ENCODE measurements at regions not wholly inside any gene's neighbourhood (a gene's known extent, or its start where the extent isn't known, plus 50 kb on each side); places are given as distances from the start of the nearest gene placed in this dataset.

DNA sequence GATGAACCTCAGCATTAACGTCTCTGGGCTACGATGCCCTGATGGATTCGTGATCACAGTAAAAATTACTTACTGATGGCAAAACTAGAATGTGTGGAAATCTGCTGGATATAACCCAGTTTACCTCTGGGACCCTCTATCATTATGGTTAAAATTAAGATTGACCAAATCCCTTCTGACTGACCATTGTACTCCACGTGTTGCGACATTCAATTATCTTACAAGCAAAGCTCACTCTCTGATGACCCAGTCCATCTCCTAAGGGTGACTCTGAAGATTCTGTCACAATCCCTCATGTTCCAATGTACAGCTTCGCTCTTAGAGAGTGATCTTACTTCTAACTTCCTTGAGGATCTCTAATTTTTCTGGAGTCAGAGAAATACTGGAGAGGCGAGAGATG is 288.5 kb upstream of the RUNX1 start:
- ATAC-seq (ENCODE audit: low read depth) (no peak), DNase-seq (no peak)
- no peaks in the 10 kb centered on the region for H3K36me3 Mint-ChIP-seq (ENCODE audit: low read depth)
- TF ChIP-seq, protein P1, sequence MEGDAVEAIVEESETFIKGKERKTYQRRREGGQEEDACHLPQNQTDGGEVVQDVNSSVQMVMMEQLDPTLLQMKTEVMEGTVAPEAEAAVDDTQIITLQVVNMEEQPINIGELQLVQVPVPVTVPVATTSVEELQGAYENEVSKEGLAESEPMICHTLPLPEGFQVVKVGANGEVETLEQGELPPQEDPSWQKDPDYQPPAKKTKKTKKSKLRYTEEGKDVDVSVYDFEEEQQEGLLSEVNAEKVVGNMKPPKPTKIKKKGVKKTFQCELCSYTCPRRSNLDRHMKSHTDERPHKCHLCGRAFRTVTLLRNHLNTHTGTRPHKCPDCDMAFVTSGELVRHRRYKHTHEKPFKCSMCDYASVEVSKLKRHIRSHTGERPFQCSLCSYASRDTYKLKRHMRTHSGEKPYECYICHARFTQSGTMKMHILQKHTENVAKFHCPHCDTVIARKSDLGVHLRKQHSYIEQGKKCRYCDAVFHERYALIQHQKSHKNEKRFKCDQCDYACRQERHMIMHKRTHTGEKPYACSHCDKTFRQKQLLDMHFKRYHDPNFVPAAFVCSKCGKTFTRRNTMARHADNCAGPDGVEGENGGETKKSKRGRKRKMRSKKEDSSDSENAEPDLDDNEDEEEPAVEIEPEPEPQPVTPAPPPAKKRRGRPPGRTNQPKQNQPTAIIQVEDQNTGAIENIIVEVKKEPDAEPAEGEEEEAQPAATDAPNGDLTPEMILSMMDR (IDR thresholded peaks at IDR 0.05) = no peak
- H3K4me3 Mint-ChIP-seq = no peak overlapping the region
- ChIA-PET POLR2A (no interaction called here), CTCF (no interaction called here)
- H3K9me3 Mint-ChIP-seq = no peaks in the 10 kb centered on the region
- H3K27me3 Mint-ChIP-seq = no peaks in the 10 kb centered on the region
- H3K27ac Mint-ChIP-seq = no peak overlapping the region
- intact Hi-C loops (cut with micrococcal nuclease) = no loop called here
- peaks cover 21% of the 10 kb centered on the region for H3K4me1 Mint-ChIP-seq

DNA sequence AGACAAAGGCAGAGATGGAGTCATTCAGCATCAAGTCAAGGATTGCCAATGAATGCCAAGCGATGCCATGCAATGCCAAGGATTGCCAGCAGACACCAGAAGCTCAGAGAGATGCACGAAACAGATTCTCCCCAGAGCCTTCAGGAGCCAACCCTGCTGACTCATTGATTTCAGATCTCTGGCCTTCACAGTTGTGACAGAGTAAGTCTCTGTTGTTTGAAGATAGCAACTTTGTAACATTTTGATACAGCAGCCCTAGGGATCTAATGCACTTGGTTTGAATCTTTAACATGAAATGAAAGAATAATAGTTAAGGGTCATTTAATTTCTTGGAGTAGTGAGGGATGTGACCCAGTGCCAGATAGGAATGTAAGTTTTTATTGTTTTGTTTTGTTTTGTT is 287.4 kb upstream of the RUNX1 start:
- TF ChIP-seq, protein P1 (IDR thresholded peaks at IDR 0.05) = no peak
- Mint-ChIP-seq H3K27me3 (no peaks in the 10 kb centered on the region), H3K36me3 (ENCODE audit: low read depth) (no peaks in the 10 kb centered on the region), H3K9me3 (no peaks in the 10 kb centered on the region), H3K4me1 (peaks cover 12% of the 10 kb centered on the region), H3K27ac (no peak overlapping the region), H3K4me3 (no peak overlapping the region)
- CTCF ChIA-PET = interaction anchor here (1.1 to 1.2 kb wide), 2 partner anchors 64 to 285 kb away, joined by 3 read pairs; no protein-coding TSS in a partner anchor
- DNase-seq (no peak), ATAC-seq (ENCODE audit: low read depth) (no peak)
- POLR2A ChIA-PET = no interaction called here
- intact Hi-C loops (cut with micrococcal nuclease) = no loop called here

DNA sequence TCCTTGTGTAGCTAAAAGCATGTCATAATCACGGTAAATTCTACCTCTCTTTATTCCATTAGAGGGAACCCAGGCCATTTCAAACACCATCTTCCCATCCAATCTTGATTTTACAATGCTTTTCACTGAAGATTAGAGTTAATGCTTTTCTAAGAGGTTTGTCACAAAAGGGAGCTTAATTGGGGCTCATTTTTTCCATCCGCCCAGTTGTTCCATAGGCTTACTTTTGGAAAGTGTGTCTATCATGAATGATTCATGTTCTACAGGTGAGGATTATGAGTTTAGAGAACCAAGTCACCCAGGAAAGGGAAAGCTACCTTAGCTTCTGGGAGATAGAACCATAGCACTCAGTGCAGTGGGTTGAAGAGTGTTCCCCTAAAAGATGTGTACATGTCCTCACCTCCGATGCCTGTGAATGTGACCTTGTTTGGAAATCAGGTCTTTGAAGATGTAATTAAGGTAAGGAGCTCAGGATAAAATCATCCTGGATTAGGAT is 286.9 kb upstream of the RUNX1 start:
- TF ChIP-seq, protein P1 (IDR thresholded peaks at IDR 0.05) = no peak
- ChIA-PET POLR2A (interaction anchor here (0.6 kb wide), 1 partner anchor 350 kb away, joined by 9 read pairs; no protein-coding TSS in a partner anchor), CTCF (interaction anchor here (1.1 to 1.2 kb wide), 2 partner anchors 65 to 285 kb away, joined by 3 read pairs; no protein-coding TSS in a partner anchor)
- no peak overlapping the region for H3K4me3 Mint-ChIP-seq
- no peaks in the 10 kb centered on the region for H3K9me3 Mint-ChIP-seq
- peaks cover 12% of the 10 kb centered on the region for H3K4me1 Mint-ChIP-seq
- intact Hi-C loops (cut with micrococcal nuclease) = no loop called here
- ATAC-seq (ENCODE audit: low read depth) (no peak), DNase-seq (no peak)
- H3K27ac Mint-ChIP-seq = no peak overlapping the region
- no peaks in the 10 kb centered on the region for H3K27me3 Mint-ChIP-seq
- H3K36me3 Mint-ChIP-seq (ENCODE audit: low read depth) = no peaks in the 10 kb centered on the region

- ATAC-seq (ENCODE audit: low read depth) = no peak
- Mint-ChIP-seq H3K4me3 (no peak overlapping the region), H3K4me1 (no peaks in the 10 kb centered on the region), H3K9me3 (no peaks in the 10 kb centered on the region), H3K36me3 (ENCODE audit: low read depth) (no peaks in the 10 kb centered on the region), H3K27me3 (no peaks in the 10 kb centered on the region), H3K27ac (no peak overlapping the region)
- intact Hi-C loops (cut with micrococcal nuclease) = no loop called here
- ChIA-PET CTCF (no interaction called here), POLR2A (no interaction called here)
- TF ChIP-seq, protein P1 (IDR thresholded peaks at IDR 0.05) = no peak
- DNase-seq = no peak
Observed at GRCh38 chr21:35333831-35334618, 284.9 kb upstream of the RUNX1 start.

GRCh38 chr21:35332841-35333426 is 283.8 kb upstream of the RUNX1 start:
- H3K9me3 Mint-ChIP-seq = no peaks in the 10 kb centered on the region
- ATAC-seq (ENCODE audit: low read depth) (no peak), DNase-seq (no peak)
- intact Hi-C loops (cut with micrococcal nuclease) = no loop called here
- CTCF ChIA-PET = no interaction called here
- H3K27ac Mint-ChIP-seq = no peak overlapping the region
- POLR2A ChIA-PET = no interaction called here
- no peaks in the 10 kb centered on the region for H3K27me3 Mint-ChIP-seq
- H3K4me3 Mint-ChIP-seq = no peak overlapping the region
- H3K4me1 Mint-ChIP-seq = no peaks in the 10 kb centered on the region
- TF ChIP-seq, protein P1 (IDR thresholded peaks at IDR 0.05) = no peak
- H3K36me3 Mint-ChIP-seq (ENCODE audit: low read depth) = no peaks in the 10 kb centered on the region

Measured in activated B cell treated with CpG ODN at 0.5 μM for 24 hours (primary cell).